ENCODE measurements at regions not wholly inside any gene's neighbourhood (a gene's known extent, or its start where the extent isn't known, plus 50 kb on each side); places are given as distances from the start of the nearest gene placed in this dataset.

DNA sequence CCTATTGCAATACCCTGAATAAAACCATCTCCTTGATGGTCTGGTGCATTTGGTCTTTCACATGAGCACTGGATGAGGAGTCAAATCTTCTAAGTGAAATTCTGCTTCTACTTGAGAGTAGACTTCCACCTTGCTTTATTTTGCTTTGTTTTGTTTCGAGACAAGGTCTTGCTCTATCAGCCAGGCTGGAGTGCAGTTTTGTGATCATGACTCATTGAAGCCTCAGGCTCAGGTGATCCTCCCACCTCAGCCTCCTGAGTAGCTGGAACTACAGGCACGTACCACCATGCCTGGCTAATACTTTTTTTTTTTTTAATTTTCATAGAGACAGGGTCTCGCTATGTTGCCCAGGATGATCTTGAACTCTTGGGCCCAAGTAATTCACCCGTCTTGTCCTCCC, 65.8 kb upstream of the F3 start:
- DNase-seq (ENCODE audit: low read depth) = no peak
- TF ChIP-seq, protein P1, sequence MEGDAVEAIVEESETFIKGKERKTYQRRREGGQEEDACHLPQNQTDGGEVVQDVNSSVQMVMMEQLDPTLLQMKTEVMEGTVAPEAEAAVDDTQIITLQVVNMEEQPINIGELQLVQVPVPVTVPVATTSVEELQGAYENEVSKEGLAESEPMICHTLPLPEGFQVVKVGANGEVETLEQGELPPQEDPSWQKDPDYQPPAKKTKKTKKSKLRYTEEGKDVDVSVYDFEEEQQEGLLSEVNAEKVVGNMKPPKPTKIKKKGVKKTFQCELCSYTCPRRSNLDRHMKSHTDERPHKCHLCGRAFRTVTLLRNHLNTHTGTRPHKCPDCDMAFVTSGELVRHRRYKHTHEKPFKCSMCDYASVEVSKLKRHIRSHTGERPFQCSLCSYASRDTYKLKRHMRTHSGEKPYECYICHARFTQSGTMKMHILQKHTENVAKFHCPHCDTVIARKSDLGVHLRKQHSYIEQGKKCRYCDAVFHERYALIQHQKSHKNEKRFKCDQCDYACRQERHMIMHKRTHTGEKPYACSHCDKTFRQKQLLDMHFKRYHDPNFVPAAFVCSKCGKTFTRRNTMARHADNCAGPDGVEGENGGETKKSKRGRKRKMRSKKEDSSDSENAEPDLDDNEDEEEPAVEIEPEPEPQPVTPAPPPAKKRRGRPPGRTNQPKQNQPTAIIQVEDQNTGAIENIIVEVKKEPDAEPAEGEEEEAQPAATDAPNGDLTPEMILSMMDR (conservative IDR thresholded peaks at IDR 0.05; ENCODE audit: low read depth, low read length) = no peak
- no peak overlapping the region for H3K4me3 ChIP-seq (ENCODE audit: low read depth, low read length)

DNA sequence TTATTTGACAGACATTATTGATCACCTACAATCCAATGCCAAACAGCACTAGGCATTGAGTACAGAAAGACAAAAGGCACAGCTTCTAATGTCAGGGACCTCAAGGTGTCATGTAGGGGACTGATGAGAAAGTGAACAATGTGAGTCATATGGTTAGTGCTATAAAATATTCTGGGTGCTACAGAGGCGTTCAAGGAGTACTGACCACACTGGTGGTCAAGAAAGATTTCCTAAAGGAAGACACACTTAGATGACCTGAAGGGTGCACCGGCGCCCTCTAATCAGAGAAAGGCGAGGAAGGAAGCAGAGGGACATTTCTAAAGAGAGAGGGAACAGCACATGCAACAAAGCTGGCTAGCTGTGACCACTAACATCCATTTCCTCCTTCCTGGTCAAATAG, 64.9 kb upstream of the F3 start:
- no peak for DNase-seq (ENCODE audit: low read depth)
- TF ChIP-seq, protein P1 (conservative IDR thresholded peaks at IDR 0.05; ENCODE audit: low read depth, low read length) = no peak

DNA sequence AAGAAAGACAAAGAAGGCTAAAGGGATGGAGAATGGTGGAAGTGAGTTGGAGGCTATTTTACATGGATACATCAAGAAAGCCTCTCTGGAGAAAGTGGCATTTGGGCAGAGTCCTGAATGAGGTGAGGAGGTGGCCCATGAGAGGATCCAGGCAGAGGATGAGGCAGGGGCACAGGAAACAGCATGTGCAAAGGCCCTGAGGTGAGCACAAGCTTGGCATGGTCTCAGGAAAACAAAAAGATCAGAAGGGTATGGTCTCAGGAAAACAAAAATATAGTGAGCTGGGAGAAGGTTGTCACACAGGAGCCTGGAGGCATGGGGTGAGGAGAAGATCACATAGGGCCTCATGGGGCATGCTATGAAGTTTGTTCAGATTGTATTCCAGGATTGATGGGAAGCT, 62.1 kb upstream of the F3 start:
- no peak for DNase-seq (ENCODE audit: low read depth)
- no peak overlapping the region for H3K4me3 ChIP-seq (ENCODE audit: low read depth, low read length)
- TF ChIP-seq, protein P1 (conservative IDR thresholded peaks at IDR 0.05; ENCODE audit: low read depth, low read length) = no peak

More for the DNA sequence above, 64.9 kb upstream of the F3 start:
- no peak overlapping the region for H3K4me3 ChIP-seq (ENCODE audit: low read depth, low read length)

DNA sequence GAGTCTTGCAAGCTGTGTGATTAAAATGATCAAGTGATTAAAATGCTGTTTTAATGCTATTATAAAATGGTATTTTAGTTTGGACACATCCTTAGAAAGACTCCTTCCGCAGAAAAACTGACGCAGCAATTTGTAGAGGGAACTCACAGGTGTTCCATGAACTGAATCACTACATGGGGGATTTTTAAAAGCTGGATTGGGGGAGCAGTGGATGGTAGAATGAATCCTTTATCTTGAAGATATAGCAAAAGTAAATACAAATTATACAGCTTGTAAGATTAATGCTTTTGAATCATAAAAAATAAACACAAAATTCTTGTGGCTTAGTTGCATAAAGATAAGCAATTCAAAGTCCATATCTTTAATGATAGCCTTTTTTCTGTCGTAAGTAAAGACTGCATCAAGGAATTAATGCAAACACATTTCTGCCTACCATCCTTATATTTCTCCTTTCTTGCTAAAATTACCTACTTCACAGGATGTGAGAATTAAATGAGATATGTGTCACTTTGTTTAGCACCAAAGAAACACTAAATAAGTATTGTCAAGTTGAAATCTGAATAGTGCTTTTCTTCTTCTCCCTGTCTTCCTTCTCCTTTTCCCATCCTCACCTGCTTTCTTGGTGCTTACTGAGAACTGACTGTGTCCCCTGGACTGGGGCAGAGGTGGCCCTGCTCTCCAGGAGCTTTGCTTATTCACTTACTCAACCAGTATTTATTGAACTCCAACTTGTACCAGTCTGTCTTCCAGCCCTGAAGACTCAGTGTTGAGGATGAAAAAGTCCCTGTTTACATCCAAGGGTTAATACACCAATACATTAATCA, 61.5 kb upstream of the F3 start:
- peak; percentile 51 for DNase-seq (ENCODE audit: low read depth)
- TF ChIP-seq, protein P1 (conservative IDR thresholded peaks at IDR 0.05; ENCODE audit: low read depth, low read length) = no peak
- H3K4me3 ChIP-seq (ENCODE audit: low read depth, low read length) = no peak overlapping the region

DNA sequence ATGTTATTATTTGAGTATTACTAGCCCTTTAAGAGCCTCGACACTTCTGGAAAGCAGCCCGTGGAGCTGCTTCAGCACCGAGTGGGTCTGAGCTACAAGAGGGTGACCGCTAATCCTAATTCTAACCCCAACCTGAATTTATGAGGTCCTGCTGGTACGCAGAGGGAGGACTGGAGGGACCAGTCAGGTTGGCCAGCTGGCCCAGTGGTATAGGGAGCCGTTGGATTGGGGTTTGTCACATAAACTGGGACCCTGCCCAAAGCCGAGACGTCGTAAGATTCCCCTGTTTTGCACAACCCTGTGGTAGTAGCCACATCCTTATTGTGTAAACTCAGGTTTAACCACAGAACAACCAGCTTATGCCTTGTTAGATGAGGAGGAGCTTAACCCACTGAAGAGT, 60.8 kb upstream of the F3 start:
- TF ChIP-seq, protein P1 (conservative IDR thresholded peaks at IDR 0.05; ENCODE audit: low read depth, low read length) = no peak
- peak; percentile 83 for DNase-seq (ENCODE audit: low read depth)
- peak overlapping the region; percentile 20 for H3K4me3 ChIP-seq (ENCODE audit: low read depth, low read length)

DNA sequence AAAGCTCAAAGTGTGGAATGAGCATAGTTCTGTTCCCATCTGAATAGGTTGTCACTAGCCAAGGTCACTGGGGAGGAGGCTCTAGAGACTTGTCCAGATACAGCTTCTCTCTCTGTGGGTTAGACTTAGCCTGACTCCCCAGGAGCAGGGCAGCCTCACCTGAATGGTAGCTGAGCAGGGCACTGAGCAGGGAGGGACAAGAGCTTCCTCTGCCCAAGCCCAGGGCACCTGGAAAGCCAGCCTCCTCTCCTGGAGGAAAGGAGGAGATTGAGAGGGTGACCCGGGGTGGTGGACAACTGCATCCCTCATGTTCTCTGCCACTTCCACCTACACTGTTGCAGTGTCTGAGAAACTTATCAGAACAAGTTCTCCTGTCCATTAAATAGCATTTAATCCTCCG, 59.0 kb upstream of the F3 start:
- no peak overlapping the region for H3K4me3 ChIP-seq (ENCODE audit: low read depth, low read length)
- no peak for DNase-seq (ENCODE audit: low read depth)
- TF ChIP-seq, protein P1 (conservative IDR thresholded peaks at IDR 0.05; ENCODE audit: low read depth, low read length) = no peak

Data from choroid plexus epithelial cell (primary cell).